ENCODE measurements at regions not wholly inside any gene's neighbourhood (a gene's known extent, or its start where the extent isn't known, plus 50 kb on each side); places are given as distances from the start of the nearest gene placed in this dataset.

DNA sequence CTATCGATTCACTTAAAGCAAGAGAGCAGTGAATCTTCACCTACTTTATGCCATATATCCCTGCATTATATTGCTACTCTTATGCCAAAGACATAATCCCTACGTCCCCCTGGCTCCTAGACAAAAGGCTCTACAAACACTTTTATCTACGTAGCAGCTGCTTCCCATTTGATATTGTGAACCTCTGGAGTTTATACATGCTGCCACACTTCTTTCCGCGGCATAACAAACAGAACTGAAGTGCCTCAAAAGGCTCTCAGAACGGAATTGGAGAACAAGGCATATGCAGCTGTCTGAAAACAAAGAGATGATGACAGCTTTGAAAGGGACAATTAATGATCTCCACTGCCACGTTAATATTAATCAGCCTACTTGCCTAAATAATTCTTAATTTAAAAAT is 985.6 kb upstream of the LRRN3 start:
- TF ChIP-seq, protein P1, sequence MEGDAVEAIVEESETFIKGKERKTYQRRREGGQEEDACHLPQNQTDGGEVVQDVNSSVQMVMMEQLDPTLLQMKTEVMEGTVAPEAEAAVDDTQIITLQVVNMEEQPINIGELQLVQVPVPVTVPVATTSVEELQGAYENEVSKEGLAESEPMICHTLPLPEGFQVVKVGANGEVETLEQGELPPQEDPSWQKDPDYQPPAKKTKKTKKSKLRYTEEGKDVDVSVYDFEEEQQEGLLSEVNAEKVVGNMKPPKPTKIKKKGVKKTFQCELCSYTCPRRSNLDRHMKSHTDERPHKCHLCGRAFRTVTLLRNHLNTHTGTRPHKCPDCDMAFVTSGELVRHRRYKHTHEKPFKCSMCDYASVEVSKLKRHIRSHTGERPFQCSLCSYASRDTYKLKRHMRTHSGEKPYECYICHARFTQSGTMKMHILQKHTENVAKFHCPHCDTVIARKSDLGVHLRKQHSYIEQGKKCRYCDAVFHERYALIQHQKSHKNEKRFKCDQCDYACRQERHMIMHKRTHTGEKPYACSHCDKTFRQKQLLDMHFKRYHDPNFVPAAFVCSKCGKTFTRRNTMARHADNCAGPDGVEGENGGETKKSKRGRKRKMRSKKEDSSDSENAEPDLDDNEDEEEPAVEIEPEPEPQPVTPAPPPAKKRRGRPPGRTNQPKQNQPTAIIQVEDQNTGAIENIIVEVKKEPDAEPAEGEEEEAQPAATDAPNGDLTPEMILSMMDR (IDR thresholded peaks at IDR 0.05) = no peak
- TF ChIP-seq EZH2 (IDR thresholded peaks at IDR 0.05) = no peak

All from neural progenitor cell (in vitro differentiated cells).